WTC11 (cell line): ENCODE measurements at regions not wholly inside any gene's neighbourhood (a gene's known extent, or its start where the extent isn't known, plus 50 kb on each side); places are given as distances from the start of the nearest gene placed in this dataset.

ENCODE experiments used
- ATAC-seq: fragments of 200-7000 bp; cut with Tn5 transposase; 2 replicates; pipeline ENCODE4 v1.10.0; 2021; ENCODE audit warnings: mild to moderate bottlenecking, moderate library complexity
- CTCF ChIA-PET: fragments of 300-600 bp; sonication (Branson Sonifier 250); formaldehyde crosslinking; loops from one replicate; lab custom pipeline; 2021; ENCODE audit warnings: antibody characterized with exemption; lab: Charles Lee
- POLR2A ChIA-PET: fragments of 350-600 bp; sonication (Branson Sonifier 250); formaldehyde crosslinking; loops from one replicate; lab custom pipeline; 2021; ENCODE audit warnings: antibody characterized with exemption; lab: Charles Lee
- DNase-seq: peaks from one replicate; pipeline ENCODE4 v3.0.0; 2021; ENCODE audit warnings: low spot score
- H3K27ac Mint-ChIP-seq: 2 replicates; pipeline ENCODE4 v1.8.0; 2021; ENCODE audit warnings: mixed read lengths
- H3K27me3 Mint-ChIP-seq: 2 replicates; pipeline ENCODE4 v1.8.0; 2021; ENCODE audit warnings: low read depth, mild to moderate bottlenecking, moderate library complexity, mixed read lengths
- H3K36me3 Mint-ChIP-seq: 2 replicates; pipeline ENCODE4 v1.8.0; 2021; ENCODE audit warnings: mixed read lengths
- H3K4me1 Mint-ChIP-seq: 2 replicates; pipeline ENCODE4 v1.8.0; 2022; ENCODE audit warnings: mixed read lengths
- H3K4me3 Mint-ChIP-seq: 2 replicates; pipeline ENCODE4 v1.8.0; 2021; ENCODE audit warnings: mild to moderate bottlenecking, moderate library complexity, mixed read lengths
- H3K9me3 Mint-ChIP-seq: 2 replicates; pipeline ENCODE4 v1.8.0; 2021; ENCODE audit warnings: mixed read lengths
- FOXJ3 ChIP-seq: sonication (generic); formaldehyde crosslinking; IDR thresholded peaks from 2 replicates; pipeline ENCODE4 v1.9.0; 2021; ENCODE audit warnings: missing genetic modification reagents, mild to moderate bottlenecking, borderline replicate concordance
- MXD4 ChIP-seq: fragments of 250-450 bp; sonication (Bioruptor Pico); IDR thresholded peaks from 2 replicates; pipeline ENCODE4 v1.8.0; 2021; ENCODE audit warnings: mild to moderate bottlenecking, moderate library complexity, borderline replicate concordance
- NFE2L1 ChIP-seq: sonication (generic); formaldehyde crosslinking; IDR thresholded peaks from 2 replicates; pipeline ENCODE4 v1.8.1; 2023; ENCODE audit warnings: missing genetic modification reagents
- OVOL2 ChIP-seq: fragments of 250-450 bp; sonication (Bioruptor Pico); IDR thresholded peaks from 2 replicates; pipeline ENCODE4 v1.9.0; 2021; ENCODE audit warnings: mild to moderate bottlenecking, borderline replicate concordance
- ZBTB21 ChIP-seq: sonication (generic); formaldehyde crosslinking; IDR thresholded peaks from 2 replicates; pipeline ENCODE4 v1.8.1; 2023; ENCODE audit warnings: mild to moderate bottlenecking, missing genetic modification reagents, borderline replicate concordance
- ZNF138 ChIP-seq: sonication (generic); formaldehyde crosslinking; conservative IDR thresholded peaks from 2 replicates; pipeline ENCODE4 v1.8.1; 2022; ENCODE audit warnings: mild to moderate bottlenecking, moderate library complexity, missing genetic modification reagents
- ZNF317 ChIP-seq: sonication (generic); formaldehyde crosslinking; IDR thresholded peaks from 2 replicates; pipeline ENCODE4 v1.8.1; 2023; ENCODE audit warnings: low read depth, mild to moderate bottlenecking, moderate library complexity, missing genetic modification reagents, borderline replicate concordance
- ZNF423 ChIP-seq: fragments of 250-450 bp; sonication (Bioruptor Pico); IDR thresholded peaks from 2 replicates; pipeline ENCODE4 v2.1.2; 2022; ENCODE audit warnings: mild to moderate bottlenecking, moderate library complexity
- TF ChIP-seq, protein P1 (sequence below): sonication (generic); formaldehyde crosslinking; IDR thresholded peaks from 2 replicates; pipeline ENCODE4 v1.8.0; 2022; ENCODE audit warnings: mild to moderate bottlenecking, missing genetic modification reagents
- TF ChIP-seq, protein P2 (sequence below): sonication (generic); formaldehyde crosslinking; IDR thresholded peaks from 2 replicates; pipeline ENCODE4 v1.8.1; 2023; ENCODE audit warnings: mild to moderate bottlenecking, missing genetic modification reagents, moderate library complexity
- TF ChIP-seq, protein P3 (sequence below): sonication (generic); formaldehyde crosslinking; IDR thresholded peaks from 2 replicates; pipeline ENCODE4 v1.8.0; 2023; ENCODE audit warnings: missing genetic modification reagents
- TF ChIP-seq, protein P4 (sequence below): fragments of 250-450 bp; sonication (Bioruptor Pico); conservative IDR thresholded peaks from 2 replicates; pipeline ENCODE4 v1.9.0; 2021; ENCODE audit warnings: mild to moderate bottlenecking
- TF ChIP-seq, protein P5 (sequence below): sonication (generic); formaldehyde crosslinking; IDR thresholded peaks from 2 replicates; pipeline ENCODE4 v1.8.0; 2022; ENCODE audit warnings: mild to moderate bottlenecking, missing genetic modification reagents
- TF ChIP-seq, protein P6 (sequence below): sonication (generic); formaldehyde crosslinking; IDR thresholded peaks from 2 replicates; pipeline ENCODE4 v1.8.0; 2023; ENCODE audit warnings: mild to moderate bottlenecking, missing genetic modification reagents
- TF ChIP-seq, protein P7 (sequence below): sonication (generic); formaldehyde crosslinking; IDR thresholded peaks from 2 replicates; pipeline ENCODE4 v1.8.1; 2022; ENCODE audit warnings: mild to moderate bottlenecking, missing genetic modification reagents, moderate library complexity, borderline replicate concordance
- TF ChIP-seq, protein P8 (sequence below): fragments of 250-450 bp; sonication (Bioruptor Pico); IDR thresholded peaks from 2 replicates; pipeline ENCODE4 v1.9.0; 2021; ENCODE audit warnings: moderate library complexity, mild to moderate bottlenecking, inconsistent platforms, borderline replicate concordance
- TF ChIP-seq, protein P9 (sequence below): fragments of 250-450 bp; sonication (Bioruptor Pico); IDR thresholded peaks from 2 replicates; pipeline ENCODE4 v1.9.0; 2021; ENCODE audit warnings: mild to moderate bottlenecking

DNA sequence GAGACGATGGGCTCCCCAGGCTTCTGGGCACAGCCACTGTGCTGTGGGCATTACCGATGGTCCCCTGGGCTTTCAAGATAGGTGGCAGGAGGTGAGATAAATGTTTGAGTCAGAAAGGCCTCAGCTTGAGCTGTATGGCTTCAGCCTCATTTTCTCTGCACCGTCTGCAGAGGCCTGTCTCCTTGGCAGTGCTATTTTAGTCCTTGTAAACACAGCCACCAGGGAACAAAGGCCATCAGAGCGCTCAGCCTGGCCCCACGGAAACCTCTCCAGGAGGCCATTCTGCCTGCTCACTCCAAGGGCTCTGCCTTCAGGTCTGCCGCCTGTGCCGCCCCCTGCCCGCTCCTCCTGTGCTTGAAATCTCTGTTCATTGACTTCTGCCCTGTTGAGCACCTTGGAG lies 1424.9 kb downstream of the TBC1D22A start:
- no peak for DNase-seq
- POLR2A ChIA-PET: no interaction called here
- TF ChIP-seq, protein P1, sequence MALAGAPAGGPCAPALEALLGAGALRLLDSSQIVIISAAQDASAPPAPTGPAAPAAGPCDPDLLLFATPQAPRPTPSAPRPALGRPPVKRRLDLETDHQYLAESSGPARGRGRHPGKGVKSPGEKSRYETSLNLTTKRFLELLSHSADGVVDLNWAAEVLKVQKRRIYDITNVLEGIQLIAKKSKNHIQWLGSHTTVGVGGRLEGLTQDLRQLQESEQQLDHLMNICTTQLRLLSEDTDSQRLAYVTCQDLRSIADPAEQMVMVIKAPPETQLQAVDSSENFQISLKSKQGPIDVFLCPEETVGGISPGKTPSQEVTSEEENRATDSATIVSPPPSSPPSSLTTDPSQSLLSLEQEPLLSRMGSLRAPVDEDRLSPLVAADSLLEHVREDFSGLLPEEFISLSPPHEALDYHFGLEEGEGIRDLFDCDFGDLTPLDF (CRISPR knock-in tag): no peak
- TF ChIP-seq MXD4 (CRISPR knock-in tag) (no peak), ZBTB21 (CRISPR knock-in tag) (no peak), FOXJ3 (CRISPR knock-in tag) (no peak), NFE2L1 (CRISPR knock-in tag) (no peak), ZNF317 (CRISPR knock-in tag) (no peak)
- TF ChIP-seq, protein P2, sequence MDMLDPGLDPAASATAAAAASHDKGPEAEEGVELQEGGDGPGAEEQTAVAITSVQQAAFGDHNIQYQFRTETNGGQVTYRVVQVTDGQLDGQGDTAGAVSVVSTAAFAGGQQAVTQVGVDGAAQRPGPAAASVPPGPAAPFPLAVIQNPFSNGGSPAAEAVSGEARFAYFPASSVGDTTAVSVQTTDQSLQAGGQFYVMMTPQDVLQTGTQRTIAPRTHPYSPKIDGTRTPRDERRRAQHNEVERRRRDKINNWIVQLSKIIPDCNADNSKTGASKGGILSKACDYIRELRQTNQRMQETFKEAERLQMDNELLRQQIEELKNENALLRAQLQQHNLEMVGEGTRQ (CRISPR knock-in tag): no peak
- TF ChIP-seq, protein P3, sequence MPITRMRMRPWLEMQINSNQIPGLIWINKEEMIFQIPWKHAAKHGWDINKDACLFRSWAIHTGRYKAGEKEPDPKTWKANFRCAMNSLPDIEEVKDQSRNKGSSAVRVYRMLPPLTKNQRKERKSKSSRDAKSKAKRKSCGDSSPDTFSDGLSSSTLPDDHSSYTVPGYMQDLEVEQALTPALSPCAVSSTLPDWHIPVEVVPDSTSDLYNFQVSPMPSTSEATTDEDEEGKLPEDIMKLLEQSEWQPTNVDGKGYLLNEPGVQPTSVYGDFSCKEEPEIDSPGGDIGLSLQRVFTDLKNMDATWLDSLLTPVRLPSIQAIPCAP (CRISPR knock-in tag): no peak
- TF ChIP-seq, protein P4, sequence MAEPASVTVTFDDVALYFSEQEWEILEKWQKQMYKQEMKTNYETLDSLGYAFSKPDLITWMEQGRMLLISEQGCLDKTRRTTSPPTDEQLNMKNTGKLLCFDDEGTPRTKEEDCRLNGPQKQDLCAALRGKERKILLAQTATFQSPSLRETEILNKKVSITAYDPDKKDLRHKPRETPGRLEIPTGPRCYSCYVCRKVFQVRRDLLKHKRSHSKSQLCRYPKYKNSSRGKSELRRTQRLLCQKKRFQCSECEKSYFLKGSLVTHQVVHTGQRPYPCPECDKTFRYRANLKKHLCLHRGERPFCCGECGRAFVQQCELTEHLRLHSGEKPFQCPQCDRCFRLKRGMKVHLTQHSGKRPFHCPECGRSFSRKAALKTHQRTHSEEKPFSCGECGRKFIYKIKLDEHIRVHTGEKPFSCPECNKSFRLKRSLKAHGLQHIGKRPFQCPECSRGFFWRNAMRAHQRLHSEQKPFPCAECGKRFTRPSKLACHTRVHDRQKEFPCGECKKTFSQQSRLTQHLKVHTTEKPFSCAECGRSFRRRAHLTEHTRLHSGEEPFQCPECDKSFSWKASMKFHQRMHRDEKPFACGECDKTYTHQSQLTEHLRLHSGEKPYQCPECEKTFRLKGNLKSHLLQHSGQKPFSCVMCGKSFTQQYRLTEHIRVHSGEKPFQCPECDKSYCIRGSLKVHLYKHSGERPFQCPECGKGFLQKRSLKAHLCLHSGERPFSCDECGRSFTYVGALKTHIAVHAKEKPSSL (CRISPR knock-in tag): no peak
- TF ChIP-seq, protein P5, sequence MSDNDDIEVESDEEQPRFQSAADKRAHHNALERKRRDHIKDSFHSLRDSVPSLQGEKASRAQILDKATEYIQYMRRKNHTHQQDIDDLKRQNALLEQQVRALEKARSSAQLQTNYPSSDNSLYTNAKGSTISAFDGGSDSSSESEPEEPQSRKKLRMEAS (CRISPR knock-in tag): no peak
- TF ChIP-seq, protein P6, sequence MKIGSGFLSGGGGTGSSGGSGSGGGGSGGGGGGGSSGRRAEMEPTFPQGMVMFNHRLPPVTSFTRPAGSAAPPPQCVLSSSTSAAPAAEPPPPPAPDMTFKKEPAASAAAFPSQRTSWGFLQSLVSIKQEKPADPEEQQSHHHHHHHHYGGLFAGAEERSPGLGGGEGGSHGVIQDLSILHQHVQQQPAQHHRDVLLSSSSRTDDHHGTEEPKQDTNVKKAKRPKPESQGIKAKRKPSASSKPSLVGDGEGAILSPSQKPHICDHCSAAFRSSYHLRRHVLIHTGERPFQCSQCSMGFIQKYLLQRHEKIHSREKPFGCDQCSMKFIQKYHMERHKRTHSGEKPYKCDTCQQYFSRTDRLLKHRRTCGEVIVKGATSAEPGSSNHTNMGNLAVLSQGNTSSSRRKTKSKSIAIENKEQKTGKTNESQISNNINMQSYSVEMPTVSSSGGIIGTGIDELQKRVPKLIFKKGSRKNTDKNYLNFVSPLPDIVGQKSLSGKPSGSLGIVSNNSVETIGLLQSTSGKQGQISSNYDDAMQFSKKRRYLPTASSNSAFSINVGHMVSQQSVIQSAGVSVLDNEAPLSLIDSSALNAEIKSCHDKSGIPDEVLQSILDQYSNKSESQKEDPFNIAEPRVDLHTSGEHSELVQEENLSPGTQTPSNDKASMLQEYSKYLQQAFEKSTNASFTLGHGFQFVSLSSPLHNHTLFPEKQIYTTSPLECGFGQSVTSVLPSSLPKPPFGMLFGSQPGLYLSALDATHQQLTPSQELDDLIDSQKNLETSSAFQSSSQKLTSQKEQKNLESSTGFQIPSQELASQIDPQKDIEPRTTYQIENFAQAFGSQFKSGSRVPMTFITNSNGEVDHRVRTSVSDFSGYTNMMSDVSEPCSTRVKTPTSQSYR (CRISPR knock-in tag): no peak
- TF ChIP-seq, protein P7, sequence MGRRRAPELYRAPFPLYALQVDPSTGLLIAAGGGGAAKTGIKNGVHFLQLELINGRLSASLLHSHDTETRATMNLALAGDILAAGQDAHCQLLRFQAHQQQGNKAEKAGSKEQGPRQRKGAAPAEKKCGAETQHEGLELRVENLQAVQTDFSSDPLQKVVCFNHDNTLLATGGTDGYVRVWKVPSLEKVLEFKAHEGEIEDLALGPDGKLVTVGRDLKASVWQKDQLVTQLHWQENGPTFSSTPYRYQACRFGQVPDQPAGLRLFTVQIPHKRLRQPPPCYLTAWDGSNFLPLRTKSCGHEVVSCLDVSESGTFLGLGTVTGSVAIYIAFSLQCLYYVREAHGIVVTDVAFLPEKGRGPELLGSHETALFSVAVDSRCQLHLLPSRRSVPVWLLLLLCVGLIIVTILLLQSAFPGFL (CRISPR knock-in tag): no peak
- TF ChIP-seq, protein P8, sequence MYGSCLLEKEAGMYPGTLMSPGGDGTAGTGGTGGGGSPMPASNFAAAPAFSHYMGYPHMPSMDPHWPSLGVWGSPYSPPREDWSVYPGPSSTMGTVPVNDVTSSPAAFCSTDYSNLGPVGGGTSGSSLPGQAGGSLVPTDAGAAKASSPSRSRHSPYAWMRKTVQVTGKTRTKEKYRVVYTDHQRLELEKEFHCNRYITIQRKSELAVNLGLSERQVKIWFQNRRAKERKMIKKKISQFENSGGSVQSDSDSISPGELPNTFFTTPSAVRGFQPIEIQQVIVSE: no peak
- Mint-ChIP-seq H3K4me1 (peaks cover 11% of the 10 kb centered on the region; the same call in 1 of the 2 replicates), H3K4me3 (no peak overlapping the region), H3K27ac (no peak overlapping the region), H3K9me3 (peaks cover 30% of the 10 kb centered on the region), H3K36me3 (peaks cover 16% of the 10 kb centered on the region; the same call in 1 of the 2 replicates), H3K27me3 (no peaks in the 10 kb centered on the region)
- ATAC-seq: no peak
- CTCF ChIA-PET: no interaction called here

DNA sequence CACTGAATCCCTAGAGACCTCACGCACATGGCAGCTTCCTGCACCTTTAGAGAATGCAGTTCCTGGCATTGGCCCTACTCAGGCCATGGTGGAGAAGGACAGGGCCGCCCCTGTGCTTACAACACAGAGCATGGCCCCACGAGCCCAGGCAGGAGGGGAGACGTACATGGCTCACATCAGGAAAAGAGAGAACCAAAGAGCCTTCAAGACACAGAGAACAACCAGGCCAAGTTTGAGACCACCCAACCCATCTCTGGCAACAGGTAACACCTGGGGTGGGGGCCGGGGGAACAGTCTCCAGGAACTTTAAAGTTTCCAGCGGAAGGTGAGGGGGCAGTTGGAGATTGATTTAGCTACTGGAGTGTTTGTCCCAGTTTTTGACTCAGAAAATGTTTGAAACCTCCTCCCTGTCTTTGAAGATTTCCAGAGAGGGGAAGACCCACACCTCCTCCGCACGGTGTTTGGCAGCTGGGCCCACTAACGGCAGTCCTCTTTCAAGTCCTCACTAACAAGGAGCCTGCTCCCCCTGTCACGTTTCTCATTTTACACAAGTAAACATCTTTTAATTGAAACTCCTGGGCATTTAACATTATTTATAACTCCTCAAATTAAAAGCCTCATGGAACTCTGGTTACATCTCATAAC lies 1423.8 kb downstream of the TBC1D22A start:
- Mint-ChIP-seq H3K27me3 (no peaks in the 10 kb centered on the region), H3K9me3 (peaks cover 19% of the 10 kb centered on the region), H3K27ac (no peak overlapping the region), H3K4me3 (no peak overlapping the region), H3K4me1 (peaks cover 11% of the 10 kb centered on the region; the same call in 1 of the 2 replicates), H3K36me3 (peaks cover 6% of the 10 kb centered on the region; the same call in 1 of the 2 replicates)
- DNase-seq (no peak), ATAC-seq (no peak)
- POLR2A ChIA-PET: no interaction called here
- CTCF ChIA-PET: no interaction called here
- TF ChIP-seq ZNF138 (CRISPR knock-in tag) (no peak), NFE2L1 (CRISPR knock-in tag) (no peak), ZNF423 (CRISPR knock-in tag) (no peak), OVOL2 (CRISPR knock-in tag) (no peak)
- TF ChIP-seq, protein P9, sequence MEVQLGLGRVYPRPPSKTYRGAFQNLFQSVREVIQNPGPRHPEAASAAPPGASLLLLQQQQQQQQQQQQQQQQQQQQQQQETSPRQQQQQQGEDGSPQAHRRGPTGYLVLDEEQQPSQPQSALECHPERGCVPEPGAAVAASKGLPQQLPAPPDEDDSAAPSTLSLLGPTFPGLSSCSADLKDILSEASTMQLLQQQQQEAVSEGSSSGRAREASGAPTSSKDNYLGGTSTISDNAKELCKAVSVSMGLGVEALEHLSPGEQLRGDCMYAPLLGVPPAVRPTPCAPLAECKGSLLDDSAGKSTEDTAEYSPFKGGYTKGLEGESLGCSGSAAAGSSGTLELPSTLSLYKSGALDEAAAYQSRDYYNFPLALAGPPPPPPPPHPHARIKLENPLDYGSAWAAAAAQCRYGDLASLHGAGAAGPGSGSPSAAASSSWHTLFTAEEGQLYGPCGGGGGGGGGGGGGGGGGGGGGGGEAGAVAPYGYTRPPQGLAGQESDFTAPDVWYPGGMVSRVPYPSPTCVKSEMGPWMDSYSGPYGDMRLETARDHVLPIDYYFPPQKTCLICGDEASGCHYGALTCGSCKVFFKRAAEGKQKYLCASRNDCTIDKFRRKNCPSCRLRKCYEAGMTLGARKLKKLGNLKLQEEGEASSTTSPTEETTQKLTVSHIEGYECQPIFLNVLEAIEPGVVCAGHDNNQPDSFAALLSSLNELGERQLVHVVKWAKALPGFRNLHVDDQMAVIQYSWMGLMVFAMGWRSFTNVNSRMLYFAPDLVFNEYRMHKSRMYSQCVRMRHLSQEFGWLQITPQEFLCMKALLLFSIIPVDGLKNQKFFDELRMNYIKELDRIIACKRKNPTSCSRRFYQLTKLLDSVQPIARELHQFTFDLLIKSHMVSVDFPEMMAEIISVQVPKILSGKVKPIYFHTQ (CRISPR knock-in tag): no peak
- TF ChIP-seq, protein P1 (CRISPR knock-in tag): no peak
- TF ChIP-seq, protein P8: no peak
